A549 (cell line): ENCODE measurements at regions not wholly inside any gene's neighbourhood (a gene's known extent, or its start where the extent isn't known, plus 50 kb on each side); places are given as distances from the start of the nearest gene placed in this dataset.

Experiments
- ATAC-seq, 2 experiments: fragments of 200-7000 bp in 1 of 2; fragments of >200 bp in 1 of 2; cut with Nextera tagmentation in 1 of 2; cut with Tn5 transposase in 1 of 2; 3 replicates each; pipeline versions ENCODE4 v1.8.0 to v1.9.1; 2018 to 2020; ENCODE audit warnings: mild to moderate bottlenecking in 1 of 2, moderate library complexity in 1 of 2
- CTCF ChIA-PET: fragments of 300-600 bp; sonication (Branson Sonifier 250); formaldehyde crosslinking; extraction: SDS; loops from one replicate; lab custom pipeline; 2021; ENCODE audit warnings: antibody characterized with exemption, inconsistent platforms; lab: Yijun Ruan, JAX
- POLR2A ChIA-PET: fragments of 350-600 bp; formaldehyde crosslinking; extraction: SDS; loops from one replicate; lab custom pipeline; 2021; ENCODE audit warnings: antibody characterized with exemption, inconsistent platforms; lab: Yijun Ruan, JAX
- DNase-seq, 2 experiments: peaks; one replicate each; pipeline versions ENCODE4 v3.0.0 to v3.0.0-alpha.2; 2011 to 2016; ENCODE audit warnings: low read depth in 1 of 2, low spot score in 1 of 2
- FAIRE-seq: peaks from 2 replicates; lab custom pipeline; 2011; peaks lifted over from hg19 to GRCh38; lab: Jason Lieb, UNC
- H3K27ac ChIP-seq, 2 experiments: fragments of >200 bp; sonication (Bioruptor Twin); formaldehyde crosslinking; 3 replicates each; pipeline ENCODE4 v1.5.1; 2016 to 2017
- H3K4me1 ChIP-seq: fragments of >200 bp; sonication (Bioruptor Twin); formaldehyde crosslinking; 3 replicates; pipeline ENCODE4 v1.6.1; 2016
- H3K4me2 ChIP-seq: fragments of >200 bp; sonication (Bioruptor Twin); formaldehyde crosslinking; 3 replicates; pipeline ENCODE4 v1.6.1; 2016
- H3K4me3 ChIP-seq: fragments of >200 bp; sonication (Bioruptor Twin); formaldehyde crosslinking; 3 replicates; pipeline ENCODE4 v1.5.1; 2016
- H3K9me3 ChIP-seq: fragments of >200 bp; sonication (Bioruptor Twin); formaldehyde crosslinking; 3 replicates; pipeline ENCODE4 v1.6.1; 2016
- BHLHE40 ChIP-seq: IDR thresholded peaks from 2 replicates; pipeline ENCODE4 v1.6.1; 2012; ENCODE audit warnings: low read depth, low read length, inconsistent platforms
- CBX2 ChIP-seq: fragments of 200-600 bp; sonication (generic); IDR thresholded peaks from 2 replicates; pipeline ENCODE4 v1.6.1; 2016; ENCODE audit warnings: low read depth, mild to moderate bottlenecking, borderline replicate concordance
- CEBPB ChIP-seq, 2 experiments: fragments of >200 bp in 1 of 2; sonication (Bioruptor Twin) in 1 of 2; formaldehyde crosslinking in 1 of 2; IDR thresholded peaks; 2 replicates each; pipeline ENCODE4 v1.6.1; 2012 to 2016
- CHD2 ChIP-seq: fragments of 150-350 bp; IDR thresholded peaks from 2 replicates; pipeline ENCODE4 v1.6.1; 2014; ENCODE audit warnings: low read length; ENCODE audit not compliant: partially characterized antibody
- CHD4 ChIP-seq: fragments of 200-600 bp; sonication (generic); IDR thresholded peaks from 2 replicates; pipeline ENCODE4 v1.6.1; 2016; ENCODE audit warnings: antibody characterized with exemption, mild to moderate bottlenecking, borderline replicate concordance
- EHF ChIP-seq: fragments of 250-450 bp; sonication (Bioruptor Pico); IDR thresholded peaks from 2 replicates; pipeline ENCODE4 v1.5.0; 2020; ENCODE audit warnings: mild to moderate bottlenecking
- FOSB ChIP-seq: fragments of 250-450 bp; sonication (Bioruptor Pico); IDR thresholded peaks from 2 replicates; pipeline ENCODE4 v1.5.0; 2020; ENCODE audit warnings: mild to moderate bottlenecking, moderate library complexity
- FOXS1 ChIP-seq: fragments of 250-450 bp; sonication (Bioruptor Pico); IDR thresholded peaks from 2 replicates; pipeline ENCODE4 v1.5.0; 2020; ENCODE audit warnings: mild to moderate bottlenecking, moderate library complexity
- GATA3 ChIP-seq: IDR thresholded peaks from 2 replicates; pipeline ENCODE4 v1.6.1; 2012; ENCODE audit warnings: borderline replicate concordance
- HEYL ChIP-seq: fragments of 250-450 bp; sonication (Bioruptor Pico); IDR thresholded peaks from 2 replicates; pipeline ENCODE4 v1.8.0; 2021; ENCODE audit warnings: mild to moderate bottlenecking, moderate library complexity
- KDM5A ChIP-seq: fragments of 200-600 bp; sonication (generic); IDR thresholded peaks from 2 replicates; pipeline ENCODE4 v1.6.1; 2016; ENCODE audit warnings: antibody characterized with exemption, mild to moderate bottlenecking
- MAZ ChIP-seq: fragments of 150-350 bp; IDR thresholded peaks from 2 replicates; pipeline ENCODE4 v1.6.1; 2014; ENCODE audit warnings: antibody characterized with exemption, low read depth, low read length, borderline replicate concordance
- MYC ChIP-seq: IDR thresholded peaks from 2 replicates; pipeline ENCODE4 v1.6.1; 2012; ENCODE audit warnings: mild to moderate bottlenecking, inconsistent platforms, low read length, improper control_type of control experiment, borderline replicate concordance
- NFE2L2 ChIP-seq: fragments of 150-350 bp; conservative IDR thresholded peaks from 2 replicates; pipeline ENCODE4 v1.6.1; 2014; ENCODE audit warnings: low read length
- PHF8 ChIP-seq: fragments of 200-600 bp; sonication (generic); IDR thresholded peaks from 2 replicates; pipeline ENCODE4 v1.6.1; 2016; ENCODE audit warnings: low read depth, mild to moderate bottlenecking, antibody characterized with exemption, moderate library complexity, borderline replicate concordance
- SMC3 ChIP-seq: fragments of >200 bp; sonication (Bioruptor Twin); formaldehyde crosslinking; IDR thresholded peaks from 3 replicates; pipeline ENCODE4 v1.6.1; 2018; ENCODE audit warnings: inconsistent platforms
- SREBF2 ChIP-seq: fragments of 450-650 bp; IDR thresholded peaks from 2 replicates; pipeline ENCODE4 v1.6.1; 2014; ENCODE audit warnings: mild to moderate bottlenecking, moderate library complexity
- WGBS: methylation state at CpG from one replicate; pipeline ENCODE4 v1.1.6; 2017; ENCODE audit errors: missing lambda C conversion rate; 5-methylcytosine and 5-hydroxymethylcytosine counted together
- TF ChIP-seq, protein P1 (sequence below): IDR thresholded peaks from 2 replicates; pipeline ENCODE4 v1.6.1; 2012; ENCODE audit warnings: low read depth, borderline replicate concordance
- TF ChIP-seq, protein P2 (sequence below): fragments of 250-450 bp; sonication (Bioruptor Pico); IDR thresholded peaks from 2 replicates; pipeline ENCODE4 v1.5.0; 2021; ENCODE audit warnings: mild to moderate bottlenecking, moderate library complexity, borderline replicate concordance
- TF ChIP-seq, protein P3 (sequence below): fragments of 200-600 bp; sonication (generic); IDR thresholded peaks from 2 replicates; pipeline ENCODE4 v1.6.1; 2016; ENCODE audit warnings: antibody characterized with exemption, mild to moderate bottlenecking, moderate library complexity

DNA sequence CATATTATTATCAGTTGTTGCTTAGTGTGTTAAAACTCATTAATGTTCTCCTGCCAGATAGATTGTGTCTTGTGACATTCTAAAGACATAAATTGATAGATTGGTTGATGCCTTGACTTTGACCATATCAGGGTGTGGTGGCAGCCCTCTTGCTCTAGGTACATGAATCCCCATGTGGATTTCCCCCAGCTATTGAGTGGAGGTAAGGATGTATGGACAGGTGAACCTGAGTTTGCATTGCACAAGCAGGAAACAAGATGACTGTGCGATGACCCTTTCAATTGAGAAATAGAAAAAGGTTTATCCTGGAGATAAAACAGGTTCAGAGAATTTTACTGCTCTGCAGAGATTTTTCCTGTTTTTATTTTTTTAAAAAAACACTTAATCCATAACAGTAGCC is 619.2 kb downstream of the SPRY1 start:
- no peaks in the 10 kb centered on the region for H3K4me1 ChIP-seq
- no peak overlapping the region for H3K27ac ChIP-seq
- no peak for ATAC-seq
- TF ChIP-seq CHD4 (no peak), BHLHE40 (no peak), FOXS1 (CRISPR knock-in tag) (no peak), FOSB (CRISPR knock-in tag) (no peak), GATA3 (no peak)
- TF ChIP-seq, protein P1, sequence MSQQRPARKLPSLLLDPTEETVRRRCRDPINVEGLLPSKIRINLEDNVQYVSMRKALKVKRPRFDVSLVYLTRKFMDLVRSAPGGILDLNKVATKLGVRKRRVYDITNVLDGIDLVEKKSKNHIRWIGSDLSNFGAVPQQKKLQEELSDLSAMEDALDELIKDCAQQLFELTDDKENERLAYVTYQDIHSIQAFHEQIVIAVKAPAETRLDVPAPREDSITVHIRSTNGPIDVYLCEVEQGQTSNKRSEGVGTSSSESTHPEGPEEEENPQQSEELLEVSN, result no peak
- no peak overlapping the region for H3K4me3 ChIP-seq
- ChIA-PET CTCF (no interaction called here), POLR2A (no interaction called here)
- no peaks in the 10 kb centered on the region for H3K9me3 ChIP-seq
- no peak for FAIRE-seq
- DNase-seq, result no peak
- no peak overlapping the region for H3K4me2 ChIP-seq
- WGBS, result 29% methylated on average over 1 of the region's 1 CpG

DNA sequence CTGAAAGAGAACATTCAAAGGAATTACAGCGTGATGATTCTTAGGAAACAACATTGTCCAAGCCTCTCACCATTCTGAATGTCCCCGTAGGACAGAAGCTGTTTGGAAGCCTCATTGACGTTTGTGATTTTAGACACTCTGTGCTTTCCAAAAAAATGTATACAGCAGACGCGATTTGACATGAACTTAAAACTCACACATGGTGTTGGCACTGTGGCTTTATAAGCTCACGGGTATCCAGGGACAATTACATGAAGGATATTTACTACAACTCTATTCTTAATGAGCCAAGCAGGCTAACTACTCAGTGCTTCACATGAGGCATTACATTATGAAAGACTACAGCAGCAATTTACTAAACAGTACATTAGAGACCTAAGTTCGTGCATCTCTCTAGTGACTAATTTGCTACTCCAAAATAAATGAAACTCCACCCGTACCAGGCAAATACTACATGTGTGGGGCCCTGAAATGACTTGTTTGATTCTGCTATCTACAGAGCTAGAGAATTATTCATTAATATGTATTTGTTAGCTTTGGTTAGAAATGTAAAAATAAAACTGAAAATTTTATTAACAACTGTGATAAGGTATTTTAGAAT is 620.7 kb downstream of the SPRY1 start:
- Histone ChIP-seq H3K27ac (no peak overlapping the region), H3K4me2 (no peak overlapping the region), H3K9me3 (no peaks in the 10 kb centered on the region), H3K4me3 (no peak overlapping the region), H3K4me1 (no peaks in the 10 kb centered on the region)
- DNase-seq, result no peak
- ATAC-seq, result no peak
- CTCF ChIA-PET, result interaction anchor here (0.9 kb wide), 1 partner anchor 18 kb away, joined by 3 read pairs; no protein-coding TSS in a partner anchor
- POLR2A ChIA-PET, result no interaction called here
- 53% methylated on average over 8 of the region's 8 CpGs for WGBS
- no peak for TF ChIP-seq CEBPB (IDR thresholded peaks at IDR 0.05)
- TF ChIP-seq HEYL (CRISPR knock-in tag), result no peak
- no peak for TF ChIP-seq PHF8
- TF ChIP-seq, protein P2, sequence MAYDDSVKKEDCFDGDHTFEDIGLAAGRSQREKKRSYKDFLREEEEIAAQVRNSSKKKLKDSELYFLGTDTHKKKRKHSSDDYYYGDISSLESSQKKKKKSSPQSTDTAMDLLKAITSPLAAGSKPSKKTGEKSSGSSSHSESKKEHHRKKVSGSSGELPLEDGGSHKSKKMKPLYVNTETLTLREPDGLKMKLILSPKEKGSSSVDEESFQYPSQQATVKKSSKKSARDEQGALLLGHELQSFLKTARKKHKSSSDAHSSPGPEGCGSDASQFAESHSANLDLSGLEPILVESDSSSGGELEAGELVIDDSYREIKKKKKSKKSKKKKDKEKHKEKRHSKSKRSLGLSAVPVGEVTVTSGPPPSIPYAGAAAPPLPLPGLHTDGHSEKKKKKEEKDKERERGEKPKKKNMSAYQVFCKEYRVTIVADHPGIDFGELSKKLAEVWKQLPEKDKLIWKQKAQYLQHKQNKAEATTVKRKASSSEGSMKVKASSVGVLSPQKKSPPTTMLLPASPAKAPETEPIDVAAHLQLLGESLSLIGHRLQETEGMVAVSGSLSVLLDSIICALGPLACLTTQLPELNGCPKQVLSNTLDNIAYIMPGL, result no peak
- no peak for TF ChIP-seq CHD2
- TF ChIP-seq CBX2, result no peak
- TF ChIP-seq FOSB (CRISPR knock-in tag), result no peak
- TF ChIP-seq MYC, result no peak
- TF ChIP-seq EHF (CRISPR knock-in tag), result no peak
- no peak for TF ChIP-seq NFE2L2
- TF ChIP-seq MAZ, result no peak
- no peak for FAIRE-seq

DNA sequence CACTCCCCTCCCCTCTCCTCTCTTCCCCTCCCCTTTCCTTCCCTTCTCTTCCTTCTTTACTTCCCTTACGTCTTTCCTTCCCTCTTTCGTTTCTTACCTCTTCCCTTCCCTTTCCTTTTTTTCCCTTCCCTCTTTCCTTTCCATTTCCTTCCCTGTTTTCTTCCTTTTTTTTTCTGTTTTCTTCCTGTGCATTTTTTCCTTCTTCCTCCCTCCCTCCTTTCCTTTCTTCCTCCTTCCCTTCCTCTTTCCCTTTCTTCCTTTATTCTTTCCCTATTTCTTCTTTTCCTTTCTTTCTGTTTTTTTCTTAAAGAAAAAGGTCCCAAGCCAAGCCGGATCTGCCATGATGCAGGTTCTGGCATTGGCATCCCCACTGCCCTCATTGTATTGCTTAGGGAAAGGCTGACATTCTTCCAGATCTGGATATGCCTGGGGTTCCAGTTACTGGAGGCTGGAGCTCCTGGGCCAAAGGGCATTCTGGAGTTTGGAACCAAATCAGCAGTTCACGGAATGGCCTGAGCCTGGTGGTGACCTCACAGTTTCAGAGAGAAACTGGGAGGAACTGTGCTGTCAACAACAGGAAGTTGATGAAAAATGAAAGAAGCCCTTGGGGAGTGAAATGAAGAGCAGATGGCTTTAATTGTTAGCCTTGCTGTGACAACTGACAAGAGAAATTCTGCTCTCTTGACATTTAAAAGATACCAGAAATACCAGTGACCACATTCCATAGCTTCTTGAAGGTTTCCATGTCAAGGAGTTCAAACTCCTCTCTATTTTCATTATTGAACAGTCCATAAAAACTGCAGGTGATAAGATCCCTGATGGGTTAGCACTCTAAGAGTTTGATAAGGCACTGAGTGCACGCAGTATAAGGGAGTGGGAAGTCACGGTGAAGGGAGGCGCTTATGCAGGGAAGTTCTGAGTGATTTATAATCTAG is 622.1 kb downstream of the SPRY1 start:
- no peak for FAIRE-seq

More for the DNA sequence above, 622.1 kb downstream of the SPRY1 start:
- TF ChIP-seq KDM5A (no peak), SMC3 (no peak), MAZ (no peak), SREBF2 (no peak)
- TF ChIP-seq, protein P3, sequence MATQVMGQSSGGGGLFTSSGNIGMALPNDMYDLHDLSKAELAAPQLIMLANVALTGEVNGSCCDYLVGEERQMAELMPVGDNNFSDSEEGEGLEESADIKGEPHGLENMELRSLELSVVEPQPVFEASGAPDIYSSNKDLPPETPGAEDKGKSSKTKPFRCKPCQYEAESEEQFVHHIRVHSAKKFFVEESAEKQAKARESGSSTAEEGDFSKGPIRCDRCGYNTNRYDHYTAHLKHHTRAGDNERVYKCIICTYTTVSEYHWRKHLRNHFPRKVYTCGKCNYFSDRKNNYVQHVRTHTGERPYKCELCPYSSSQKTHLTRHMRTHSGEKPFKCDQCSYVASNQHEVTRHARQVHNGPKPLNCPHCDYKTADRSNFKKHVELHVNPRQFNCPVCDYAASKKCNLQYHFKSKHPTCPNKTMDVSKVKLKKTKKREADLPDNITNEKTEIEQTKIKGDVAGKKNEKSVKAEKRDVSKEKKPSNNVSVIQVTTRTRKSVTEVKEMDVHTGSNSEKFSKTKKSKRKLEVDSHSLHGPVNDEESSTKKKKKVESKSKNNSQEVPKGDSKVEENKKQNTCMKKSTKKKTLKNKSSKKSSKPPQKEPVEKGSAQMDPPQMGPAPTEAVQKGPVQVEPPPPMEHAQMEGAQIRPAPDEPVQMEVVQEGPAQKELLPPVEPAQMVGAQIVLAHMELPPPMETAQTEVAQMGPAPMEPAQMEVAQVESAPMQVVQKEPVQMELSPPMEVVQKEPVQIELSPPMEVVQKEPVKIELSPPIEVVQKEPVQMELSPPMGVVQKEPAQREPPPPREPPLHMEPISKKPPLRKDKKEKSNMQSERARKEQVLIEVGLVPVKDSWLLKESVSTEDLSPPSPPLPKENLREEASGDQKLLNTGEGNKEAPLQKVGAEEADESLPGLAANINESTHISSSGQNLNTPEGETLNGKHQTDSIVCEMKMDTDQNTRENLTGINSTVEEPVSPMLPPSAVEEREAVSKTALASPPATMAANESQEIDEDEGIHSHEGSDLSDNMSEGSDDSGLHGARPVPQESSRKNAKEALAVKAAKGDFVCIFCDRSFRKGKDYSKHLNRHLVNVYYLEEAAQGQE, result no peak
- Histone ChIP-seq H3K4me1 (no peaks in the 10 kb centered on the region), H3K4me2 (no peak overlapping the region), H3K4me3 (no peak overlapping the region), H3K27ac (no peak overlapping the region), H3K9me3 (no peaks in the 10 kb centered on the region)
- 70% methylated on average over 6 of the region's 7 CpGs for WGBS
- ATAC-seq (no peak), DNase-seq (no peak)
- ChIA-PET CTCF (no interaction called here), POLR2A (no interaction called here)
